HG03460 (cell line): ENCODE measurements at regions not wholly inside any gene's neighbourhood (a gene's known extent, or its start where the extent isn't known, plus 50 kb on each side); places are given as distances from the start of the nearest gene placed in this dataset.
A peak's percentile ranks its signal among the peaks of the same experiment; 100 is the strongest.

Experiments
- ATAC-seq: cut with Tn5 transposase; IDR thresholded peaks from one replicate; pipeline ENCODE4 v1.9.1; 2021; ENCODE audit not compliant: unreplicated experiment

DNA sequence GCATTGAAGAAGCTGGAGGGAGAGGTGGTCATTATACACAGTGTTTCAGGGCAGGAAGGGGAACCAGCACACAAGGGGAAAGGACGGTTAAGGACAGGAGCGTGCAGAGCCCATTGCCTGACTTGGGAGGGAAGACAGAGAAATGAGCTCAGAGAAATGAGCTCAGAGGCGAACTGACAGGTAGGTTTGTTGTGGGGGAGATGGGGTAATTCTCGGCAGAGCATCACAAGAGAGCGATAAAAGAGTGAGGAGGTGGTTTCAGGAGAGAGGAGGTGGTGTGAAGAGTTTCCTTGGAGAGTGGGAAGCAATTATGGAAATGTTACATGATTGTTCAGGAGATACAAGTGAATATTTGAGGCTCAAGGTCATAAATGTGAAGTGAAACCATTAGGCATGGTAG lies 61.0 kb downstream of the MRGPRX1 start:
- no peak for ATAC-seq

DNA sequence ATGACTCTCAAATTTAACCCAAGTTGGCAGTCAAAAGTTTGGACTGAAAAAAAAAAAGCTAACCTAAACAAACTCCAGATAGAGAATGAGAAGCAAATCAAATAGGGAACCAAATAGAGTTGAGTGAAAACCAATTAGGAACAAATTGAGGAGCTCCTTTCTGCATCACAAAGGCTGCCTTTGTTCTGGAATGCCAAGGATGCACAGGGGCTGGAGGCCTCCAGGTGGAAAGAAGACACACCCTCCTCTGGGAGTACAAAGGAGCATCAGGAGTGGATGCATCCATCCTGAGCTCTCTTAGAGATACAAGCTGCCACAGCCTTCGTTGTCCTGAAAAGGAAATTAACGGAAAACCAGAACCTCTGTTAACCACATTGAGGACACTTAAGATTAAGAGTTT lies 73.3 kb downstream of the MRGPRX1 start:
- no peak for ATAC-seq

DNA sequence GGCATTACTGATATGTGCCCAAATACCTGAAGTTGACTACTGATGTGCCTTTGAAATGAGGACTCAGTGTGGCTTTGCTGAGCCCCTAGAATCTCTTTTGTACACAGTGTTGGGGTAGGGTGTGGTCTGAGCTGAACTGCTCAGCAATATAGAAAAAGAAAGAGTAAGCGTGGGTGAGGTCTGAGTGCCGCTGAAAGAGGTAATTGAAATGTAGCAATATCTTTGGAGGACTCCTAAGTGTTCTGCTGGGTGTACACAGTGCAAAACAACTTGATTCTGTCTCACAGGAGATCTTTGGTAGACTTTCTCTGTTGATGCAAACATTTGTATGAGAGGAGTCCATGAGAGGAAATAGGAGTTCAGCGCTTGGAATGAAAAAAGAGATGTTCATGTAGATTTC lies 73.7 kb upstream of the PTPN5 start:
- no peak for ATAC-seq

DNA sequence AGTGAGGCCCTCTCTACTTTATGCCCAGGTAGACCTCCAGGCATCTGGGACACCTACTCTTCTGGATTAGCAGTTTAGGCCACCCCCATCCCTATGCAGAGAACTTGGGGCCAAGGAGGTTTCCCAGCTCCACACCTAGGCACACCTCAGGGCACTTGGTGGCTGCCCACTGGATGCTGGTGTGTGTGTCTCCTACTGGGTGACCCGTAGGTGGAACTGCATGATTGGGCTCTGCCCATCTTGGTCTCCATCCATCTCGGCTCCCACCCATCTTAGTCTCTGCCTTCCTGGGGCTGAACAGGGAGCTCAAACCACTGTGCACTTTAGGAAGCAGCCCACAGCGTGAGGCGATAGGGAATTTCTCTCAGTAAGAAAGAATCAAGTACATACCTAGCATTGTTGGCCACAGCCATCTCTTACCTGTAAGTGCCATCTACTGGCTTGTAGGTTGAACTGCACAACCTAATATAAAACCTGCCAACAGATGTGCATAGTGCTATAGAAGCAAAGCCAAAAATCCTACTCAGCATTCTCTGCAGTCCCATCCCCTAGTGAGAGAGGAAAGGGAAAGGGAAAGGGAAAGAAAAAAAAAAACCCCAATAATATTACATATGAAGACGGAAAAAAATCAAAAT lies 61.6 kb upstream of the PTPN5 start:
- ATAC-seq, result peak; percentile 56

DNA sequence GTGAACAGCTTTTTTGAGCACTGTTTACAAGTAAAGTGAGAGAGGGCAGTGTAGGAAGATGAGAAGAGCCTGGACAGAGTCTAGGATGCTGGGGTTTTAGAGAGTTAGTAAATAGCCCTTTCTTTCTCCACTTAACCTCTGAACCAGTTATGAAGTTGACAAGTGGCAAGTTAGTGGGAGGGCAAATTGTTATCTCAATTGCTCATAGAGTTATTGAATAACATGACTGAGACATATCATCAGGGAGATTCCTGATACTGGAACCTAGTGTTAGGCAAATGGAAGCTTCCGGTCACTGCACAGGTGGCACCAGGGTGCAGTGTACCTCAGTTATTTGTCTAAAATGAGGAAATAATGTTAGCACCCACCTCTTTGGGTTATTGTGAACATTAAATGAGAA lies 57.8 kb upstream of the PTPN5 start:
- ATAC-seq, result no peak

DNA sequence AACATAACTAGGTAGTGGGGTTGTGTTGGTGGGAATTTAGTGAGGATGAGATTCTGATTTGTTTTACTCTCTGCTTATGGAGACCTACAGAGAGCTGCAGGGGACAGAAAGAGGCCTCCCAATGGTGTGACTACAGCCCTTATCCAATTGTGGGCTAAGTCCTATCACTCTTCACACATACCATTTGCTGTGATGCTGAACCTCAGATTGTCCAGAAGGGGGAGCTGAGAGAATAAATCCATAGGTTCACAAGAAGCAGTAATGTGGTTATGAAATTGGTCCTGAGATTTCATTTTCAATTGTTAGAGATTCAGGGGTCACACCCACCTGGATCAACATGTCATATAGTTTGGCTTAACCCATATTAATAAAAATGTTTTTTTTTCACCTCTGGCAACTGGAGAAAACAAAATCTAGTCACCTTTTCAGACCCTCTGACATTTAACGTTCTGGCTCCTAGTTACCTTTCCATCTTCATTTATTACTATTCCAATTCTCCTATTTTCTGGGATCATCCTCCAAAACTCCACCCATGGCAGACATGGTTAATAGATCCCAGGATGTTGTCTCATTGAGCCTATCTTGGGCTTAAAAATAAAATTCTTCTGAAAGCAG lies 53.3 kb upstream of the PTPN5 start:
- ATAC-seq, result no peak
